PC-3 (cell line): ENCODE measurements at regions not wholly inside any gene's neighbourhood (a gene's known extent, or its start where the extent isn't known, plus 50 kb on each side); places are given as distances from the start of the nearest gene placed in this dataset.

Experiments used
- ATAC-seq: fragments of 200-7000 bp; cut with Tn5 transposase; 2 replicates; pipeline ENCODE4 v1.9.1; 2020; ENCODE audit warnings: mild to moderate bottlenecking, moderate library complexity
- BruUV-seq: library from RNA; stranded (reverse); fragments of 400-500 nt; replicated peaks from 2 replicates; lab custom pipeline; 2021; lab: Mats Ljungman, UMichigan
- CTCF ChIA-PET: fragments of 300-600 bp; sonication (Branson Sonifier 250); formaldehyde crosslinking; loops from one replicate; lab custom pipeline; 2022; ENCODE audit warnings: antibody characterized with exemption; lab: Charles Lee
- POLR2A ChIA-PET: fragments of 300-600 bp; sonication (Branson Sonifier 250); formaldehyde crosslinking; loops from one replicate; lab custom pipeline; 2022; ENCODE audit warnings: antibody characterized with exemption; ENCODE audit not compliant: unreplicated experiment; lab: Charles Lee
- DNase-seq: peaks from one replicate; pipeline ENCODE4 v3.0.0-alpha.2; 2015
- H2AFZ ChIP-seq: fragments of 300-600 bp; sonication (generic); 2 replicates; pipeline ENCODE4 v1.6.0; 2016; ENCODE audit warnings: antibody characterized with exemption, low read length
- H3F3A ChIP-seq: fragments of 300-600 bp; sonication (generic); one replicate; pipeline ENCODE4 v1.6.0; 2017; ENCODE audit warnings: antibody characterized with exemption, low read length, control low read depth, mild to moderate bottlenecking; ENCODE audit not compliant: unreplicated experiment
- H3K27ac ChIP-seq: fragments of 300-600 bp; sonication (generic); 2 replicates; pipeline ENCODE4 v1.5.1; 2016; ENCODE audit warnings: mild to moderate bottlenecking, low read length
- H3K27me3 ChIP-seq: fragments of 300-600 bp; sonication (generic); 2 replicates; pipeline ENCODE4 v1.6.1; 2016; ENCODE audit warnings: low read length, mixed read lengths
- H3K36me3 ChIP-seq: fragments of 300-600 bp; sonication (generic); 2 replicates; pipeline ENCODE4 v1.6.1; 2016; ENCODE audit warnings: low read depth, mixed run types, low read length, mixed read lengths
- H3K4me1 ChIP-seq: fragments of 300-600 bp; sonication (generic); 2 replicates; pipeline ENCODE4 v1.5.1; 2016; ENCODE audit warnings: low read length; ENCODE audit not compliant: insufficient read depth
- H3K4me2 ChIP-seq: fragments of 300-600 bp; sonication (generic); 2 replicates; pipeline ENCODE4 v1.6.0; 2016; ENCODE audit warnings: low read length
- H3K4me3 ChIP-seq: fragments of 300-600 bp; sonication (generic); 2 replicates; pipeline ENCODE4 v1.5.1; 2016; ENCODE audit warnings: mild to moderate bottlenecking, low read length, mixed read lengths
- H3K79me2 ChIP-seq: fragments of 300-600 bp; sonication (generic); 2 replicates; pipeline ENCODE4 v1.6.1; 2017; ENCODE audit warnings: low read length, mixed read lengths
- H3K9ac ChIP-seq: fragments of 300-600 bp; sonication (generic); 2 replicates; pipeline ENCODE4 v1.6.0; 2016; ENCODE audit warnings: mild to moderate bottlenecking, low read length
- H3K9me2 ChIP-seq: fragments of 300-600 bp; sonication (generic); replicated peaks from 2 replicates; pipeline ENCODE4 v1.6.1; 2016; ENCODE audit warnings: mixed run types, low read length, mixed read lengths
- H3K9me3 ChIP-seq: fragments of 300-600 bp; sonication (generic); 2 replicates; pipeline ENCODE4 v1.6.1; 2016; ENCODE audit warnings: low read length, mixed read lengths
- H4K20me1 ChIP-seq: fragments of 300-600 bp; sonication (generic); 2 replicates; pipeline ENCODE4 v1.6.1; 2016; ENCODE audit warnings: low read length, mixed read lengths
- CTCF ChIP-seq: fragments of 300-600 bp; sonication (generic); conservative IDR thresholded peaks from 2 replicates; pipeline ENCODE4 v1.5.1; 2017; ENCODE audit warnings: antibody characterized with exemption, low read depth, mild to moderate bottlenecking, low read length
- EZH2 ChIP-seq: fragments of 300-600 bp; sonication (generic); IDR thresholded peaks from one replicate; pipeline ENCODE4 v1.6.1; 2017; ENCODE audit warnings: antibody characterized with exemption, mild to moderate bottlenecking, low read length; ENCODE audit not compliant: unreplicated experiment
- EZH2phosphoT487 ChIP-seq: fragments of 300-600 bp; sonication (generic); IDR thresholded peaks from 2 replicates; pipeline ENCODE4 v1.6.1; 2018; ENCODE audit warnings: mild to moderate bottlenecking, antibody characterized with exemption, low read length, borderline replicate concordance
- intact Hi-C: fragments of 100-400 bp; cut with micrococcal nuclease; formaldehyde crosslinking; loops from 2 replicates; pipeline ENCODE4 v1.9.0; 2023

DNA sequence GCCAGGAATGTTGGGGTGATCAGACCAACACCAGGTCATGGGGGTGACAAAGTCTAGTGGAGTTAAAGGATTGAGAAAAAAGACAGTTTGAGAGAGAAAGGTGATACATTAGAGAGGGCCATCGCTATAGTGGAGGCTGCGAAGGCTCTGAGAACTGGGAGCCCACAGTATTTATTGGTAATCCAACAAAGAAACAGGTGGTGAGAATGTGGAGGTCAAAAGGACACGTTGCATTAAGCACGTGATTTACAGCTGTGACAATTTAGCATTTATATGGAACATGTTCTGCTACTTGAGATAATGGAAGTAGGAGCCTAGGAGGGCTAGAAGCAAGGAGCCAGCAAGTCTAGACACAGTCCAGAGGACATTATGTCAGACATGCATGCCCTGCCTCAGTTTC is 2086.5 kb upstream of the C9orf72 start:
- ChIA-PET POLR2A (no interaction called here), CTCF (no interaction called here)
- Histone ChIP-seq H3K4me3 (peak overlapping the region; percentile 62), H3K27ac (no peak overlapping the region), H3F3A (no peaks in the 10 kb centered on the region), H4K20me1 (no peaks in the 10 kb centered on the region), H3K79me2 (no peaks in the 10 kb centered on the region), H3K4me1 (no peaks in the 10 kb centered on the region), H2AFZ (peak overlapping the region; percentile 89), H3K36me3 (no peaks in the 10 kb centered on the region), H3K9me2 (no peaks in the 10 kb centered on the region), H3K9me3 (no peaks in the 10 kb centered on the region), H3K9ac (no peak overlapping the region), H3K4me2 (peak overlapping the region; percentile 79), H3K27me3 (no peaks in the 10 kb centered on the region)
- ATAC-seq: peak; percentile 27; the same call in 1 of the 2 replicates
- intact Hi-C loops: no loop called here
- no TSS peak for BruUV-seq
- TF ChIP-seq EZH2 (no peak), EZH2phosphoT487 (no peak), CTCF (no peak)
- DNase-seq: no peak

DNA sequence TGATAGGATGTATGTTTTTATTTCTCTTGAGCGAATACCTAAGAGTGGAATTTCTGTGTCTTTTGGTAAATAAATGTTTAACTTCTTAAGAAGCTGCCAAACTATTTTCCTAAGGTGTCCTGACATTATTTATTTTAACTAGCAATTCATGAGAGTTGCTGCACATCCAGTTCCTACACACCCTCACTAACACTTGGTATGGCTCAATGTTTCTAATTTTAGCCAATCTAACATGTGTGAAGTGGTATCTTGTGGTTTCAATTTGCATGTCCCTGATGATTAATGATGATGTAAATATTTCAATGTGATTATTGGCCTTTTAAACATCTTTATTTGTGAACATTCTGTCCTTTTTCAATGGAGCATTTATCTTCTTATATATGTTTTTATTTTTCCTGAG is 2095.5 kb upstream of the C9orf72 start:
- Histone ChIP-seq H3K9ac (no peak overlapping the region), H3K36me3 (no peaks in the 10 kb centered on the region), H3K27me3 (no peaks in the 10 kb centered on the region), H4K20me1 (no peaks in the 10 kb centered on the region), H3K4me1 (no peaks in the 10 kb centered on the region), H3K79me2 (no peaks in the 10 kb centered on the region), H3K4me2 (no peak overlapping the region), H3K4me3 (no peak overlapping the region), H3F3A (no peaks in the 10 kb centered on the region), H3K9me2 (no peaks in the 10 kb centered on the region), H2AFZ (no peak overlapping the region), H3K9me3 (no peaks in the 10 kb centered on the region), H3K27ac (no peak overlapping the region)
- CTCF ChIA-PET: no interaction called here
- TF ChIP-seq EZH2: no peak
- no peak for TF ChIP-seq EZH2phosphoT487
- TF ChIP-seq CTCF: no peak
- POLR2A ChIA-PET: no interaction called here
- intact Hi-C loops: no loop called here
- ATAC-seq: no peak
- DNase-seq: no peak
- BruUV-seq: no TSS peak

DNA sequence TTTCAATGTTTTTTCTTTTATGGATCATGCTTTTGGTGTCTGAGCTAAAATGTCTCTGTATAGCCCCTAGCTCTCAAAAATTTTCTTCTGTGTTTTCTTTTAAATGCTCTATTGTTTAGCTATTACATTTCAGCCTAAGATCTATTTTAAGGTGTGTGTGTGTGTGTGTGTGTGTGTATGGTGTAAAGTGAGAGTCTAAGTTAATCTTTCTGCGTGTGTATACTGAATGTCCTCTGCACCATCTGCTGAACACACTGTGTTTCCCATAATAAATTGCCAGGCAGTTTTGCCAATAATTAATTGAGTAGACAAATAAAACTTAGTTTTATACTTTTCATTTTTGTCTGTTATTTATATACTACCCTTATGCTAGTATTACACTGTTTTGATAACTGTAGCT is 2096.3 kb upstream of the C9orf72 start:
- H3K4me1 ChIP-seq: no peaks in the 10 kb centered on the region
- H3K4me3 ChIP-seq: no peak overlapping the region
- H3K9me3 ChIP-seq: no peaks in the 10 kb centered on the region
- no peak overlapping the region for H3K4me2 ChIP-seq
- H3K27me3 ChIP-seq: no peaks in the 10 kb centered on the region
- ATAC-seq: no peak
- DNase-seq: no peak
- no peaks in the 10 kb centered on the region for H4K20me1 ChIP-seq
- intact Hi-C loops: no loop called here
- no peaks in the 10 kb centered on the region for H3F3A ChIP-seq
- BruUV-seq: no TSS peak
- no peak for TF ChIP-seq CTCF
- no peak for TF ChIP-seq EZH2
- no peak for TF ChIP-seq EZH2phosphoT487
- H3K9me2 ChIP-seq: no peaks in the 10 kb centered on the region
- no peaks in the 10 kb centered on the region for H3K79me2 ChIP-seq
- no peaks in the 10 kb centered on the region for H3K36me3 ChIP-seq
- ChIA-PET CTCF (no interaction called here), POLR2A (no interaction called here)
- no peak overlapping the region for H2AFZ ChIP-seq
- no peak overlapping the region for H3K27ac ChIP-seq
- H3K9ac ChIP-seq: no peak overlapping the region
